Erythroblast (primary cell): ENCODE measurements at regions not wholly inside any gene's neighbourhood (a gene's known extent, or its start where the extent isn't known, plus 50 kb on each side); places are given as distances from the start of the nearest gene placed in this dataset.

Experiments used
- GATA1 ChIP-seq: IDR thresholded peaks from 2 replicates; pipeline ENCODE4 v1.6.1; 2011; ENCODE audit warnings: low read depth, mild to moderate bottlenecking, control low read depth, low read length, moderate library complexity
- POLR2A ChIP-seq: IDR thresholded peaks from 2 replicates; pipeline ENCODE4 v1.6.1; 2011; ENCODE audit warnings: mild to moderate bottlenecking, low read length

DNA sequence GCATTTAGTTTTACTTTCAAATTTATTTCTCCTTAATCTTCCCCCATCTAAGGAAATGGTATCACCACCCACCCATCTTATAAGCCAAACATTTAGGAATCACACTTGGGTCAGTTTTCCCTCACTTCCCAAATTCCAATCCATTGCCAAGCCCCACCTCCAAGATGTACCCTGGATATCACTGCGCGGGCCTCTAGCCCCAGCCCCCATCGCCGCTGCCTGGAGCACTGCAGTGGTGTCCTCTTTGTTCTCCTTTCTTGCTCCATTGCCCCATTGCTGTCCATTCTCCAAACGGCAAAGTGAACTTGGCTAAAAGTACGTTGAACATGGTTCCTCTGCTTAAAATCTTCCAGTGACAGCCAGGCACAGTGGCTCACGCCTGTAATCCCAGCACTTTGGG lies 267.8 kb downstream of the SHOX2 start:
- TF ChIP-seq POLR2A (no peak), GATA1 (no peak)
